G401 (cell line): ENCODE measurements at regions not wholly inside any gene's neighbourhood (a gene's known extent, or its start where the extent isn't known, plus 50 kb on each side); places are given as distances from the start of the nearest gene placed in this dataset.

Source experiments
- DNase-seq: peaks from one replicate; pipeline ENCODE4 v3.0.0-alpha.2; 2015; ENCODE audit warnings: low spot score
- in situ Hi-C: cut with HindIII; loops from 2 replicates; pipeline ENCODE4 v1.10.0; 2016; ENCODE audit warnings: low sequenced_read_pairs, mixed read lengths

- DNase-seq, result no peak
- in situ Hi-C loops, result no loop called here
Measured at GRCh38 chr12:22971701-22972191, 346.8 kb downstream of the ETNK1 start.

GRCh38 chr12:22974865-22975264 is 349.9 kb downstream of the ETNK1 start:
- in situ Hi-C loops, result no loop called here
- DNase-seq, result no peak

- no peak for DNase-seq
- in situ Hi-C loops, result no loop called here
Measured at GRCh38 chr12:22978962-22979361, 354.0 kb downstream of the ETNK1 start.

GRCh38 chr12:22979854-22980469 is 355.0 kb downstream of the ETNK1 start:
- DNase-seq, result no peak
- in situ Hi-C loops, result no loop called here

GRCh38 chr12:22981711-22982110 is 356.7 kb downstream of the ETNK1 start:
- in situ Hi-C loops, result no loop called here
- no peak for DNase-seq

- DNase-seq, result no peak
- in situ Hi-C loops, result no loop called here
Measured at GRCh38 chr12:22982635-22983034, 357.7 kb downstream of the ETNK1 start.

- DNase-seq, result no peak
- in situ Hi-C loops, result no loop called here
Measured at GRCh38 chr12:22986997-22987396, 362.0 kb downstream of the ETNK1 start.

- in situ Hi-C loops, result no loop called here
- no peak for DNase-seq
Measured at GRCh38 chr12:22990501-22990900, 365.5 kb downstream of the ETNK1 start.

- DNase-seq, result no peak
- in situ Hi-C loops, result no loop called here
Measured at GRCh38 chr12:22991250-22991844, 366.4 kb downstream of the ETNK1 start.

GRCh38 chr12:22993609-22994315 is 368.8 kb downstream of the ETNK1 start:
- in situ Hi-C loops, result no loop called here
- DNase-seq, result no peak

GRCh38 chr12:22994316-22994675 is 369.3 kb downstream of the ETNK1 start:
- no peak for DNase-seq
- in situ Hi-C loops, result no loop called here

- no peak for DNase-seq
- in situ Hi-C loops, result no loop called here
Measured at GRCh38 chr12:23001487-23001886, 376.5 kb downstream of the ETNK1 start.

GRCh38 chr12:23002381-23002780 is 377.4 kb downstream of the ETNK1 start:
- in situ Hi-C loops, result no loop called here
- no peak for DNase-seq

- in situ Hi-C loops, result no loop called here
- no peak for DNase-seq
Measured at GRCh38 chr12:23004473-23005020, 379.6 kb downstream of the ETNK1 start.

- no peak for DNase-seq
- in situ Hi-C loops, result no loop called here
Measured at GRCh38 chr12:23005387-23005786, 380.4 kb downstream of the ETNK1 start.

GRCh38 chr12:23006413-23006812 is 381.4 kb downstream of the ETNK1 start:
- in situ Hi-C loops, result no loop called here
- no peak for DNase-seq

GRCh38 chr12:23008623-23009022 is 383.7 kb downstream of the ETNK1 start:
- in situ Hi-C loops, result no loop called here
- DNase-seq, result no peak

- in situ Hi-C loops, result no loop called here
- no peak for DNase-seq
Measured at GRCh38 chr12:23014749-23015148, 389.8 kb downstream of the ETNK1 start.

GRCh38 chr12:23025372-23026016 is 400.5 kb downstream of the ETNK1 start:
- no peak for DNase-seq
- in situ Hi-C loops, result no loop called here
